ENCODE measurements at regions not wholly inside any gene's neighbourhood (a gene's known extent, or its start where the extent isn't known, plus 50 kb on each side); places are given as distances from the start of the nearest gene placed in this dataset.

DNA sequence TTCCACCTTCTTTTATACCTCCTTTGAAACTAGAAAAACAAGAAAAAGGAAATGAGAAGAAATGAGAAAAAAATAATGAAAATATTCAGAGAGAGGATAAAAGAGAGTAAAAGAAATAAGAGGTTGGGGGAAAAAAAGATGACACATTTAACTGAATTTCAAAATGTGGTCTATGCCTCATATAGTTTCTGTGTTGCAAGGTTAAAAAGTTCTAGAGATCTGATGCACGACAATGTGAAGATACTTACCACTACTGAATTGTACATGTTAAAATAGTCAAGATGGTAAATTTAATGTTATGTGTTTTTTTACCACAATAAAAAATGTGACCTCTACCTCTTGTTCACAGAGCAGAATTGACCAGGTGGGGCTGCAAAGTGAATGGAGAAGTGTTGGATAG is 314.8 kb upstream of the OR4E1 start (continued):
- TF ChIP-seq, protein P1, sequence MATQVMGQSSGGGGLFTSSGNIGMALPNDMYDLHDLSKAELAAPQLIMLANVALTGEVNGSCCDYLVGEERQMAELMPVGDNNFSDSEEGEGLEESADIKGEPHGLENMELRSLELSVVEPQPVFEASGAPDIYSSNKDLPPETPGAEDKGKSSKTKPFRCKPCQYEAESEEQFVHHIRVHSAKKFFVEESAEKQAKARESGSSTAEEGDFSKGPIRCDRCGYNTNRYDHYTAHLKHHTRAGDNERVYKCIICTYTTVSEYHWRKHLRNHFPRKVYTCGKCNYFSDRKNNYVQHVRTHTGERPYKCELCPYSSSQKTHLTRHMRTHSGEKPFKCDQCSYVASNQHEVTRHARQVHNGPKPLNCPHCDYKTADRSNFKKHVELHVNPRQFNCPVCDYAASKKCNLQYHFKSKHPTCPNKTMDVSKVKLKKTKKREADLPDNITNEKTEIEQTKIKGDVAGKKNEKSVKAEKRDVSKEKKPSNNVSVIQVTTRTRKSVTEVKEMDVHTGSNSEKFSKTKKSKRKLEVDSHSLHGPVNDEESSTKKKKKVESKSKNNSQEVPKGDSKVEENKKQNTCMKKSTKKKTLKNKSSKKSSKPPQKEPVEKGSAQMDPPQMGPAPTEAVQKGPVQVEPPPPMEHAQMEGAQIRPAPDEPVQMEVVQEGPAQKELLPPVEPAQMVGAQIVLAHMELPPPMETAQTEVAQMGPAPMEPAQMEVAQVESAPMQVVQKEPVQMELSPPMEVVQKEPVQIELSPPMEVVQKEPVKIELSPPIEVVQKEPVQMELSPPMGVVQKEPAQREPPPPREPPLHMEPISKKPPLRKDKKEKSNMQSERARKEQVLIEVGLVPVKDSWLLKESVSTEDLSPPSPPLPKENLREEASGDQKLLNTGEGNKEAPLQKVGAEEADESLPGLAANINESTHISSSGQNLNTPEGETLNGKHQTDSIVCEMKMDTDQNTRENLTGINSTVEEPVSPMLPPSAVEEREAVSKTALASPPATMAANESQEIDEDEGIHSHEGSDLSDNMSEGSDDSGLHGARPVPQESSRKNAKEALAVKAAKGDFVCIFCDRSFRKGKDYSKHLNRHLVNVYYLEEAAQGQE (IDR thresholded peaks at IDR 0.05; ENCODE audit: low read depth, low read length): no peak
- TF ChIP-seq NBN (IDR thresholded peaks at IDR 0.05) (no peak), NR2C1 (IDR thresholded peaks at IDR 0.05) (no peak), ZZZ3 (IDR thresholded peaks at IDR 0.05; ENCODE audit: control insufficient read depth, insufficient read length, low read depth) (no peak)
- TF ChIP-seq, protein P2, sequence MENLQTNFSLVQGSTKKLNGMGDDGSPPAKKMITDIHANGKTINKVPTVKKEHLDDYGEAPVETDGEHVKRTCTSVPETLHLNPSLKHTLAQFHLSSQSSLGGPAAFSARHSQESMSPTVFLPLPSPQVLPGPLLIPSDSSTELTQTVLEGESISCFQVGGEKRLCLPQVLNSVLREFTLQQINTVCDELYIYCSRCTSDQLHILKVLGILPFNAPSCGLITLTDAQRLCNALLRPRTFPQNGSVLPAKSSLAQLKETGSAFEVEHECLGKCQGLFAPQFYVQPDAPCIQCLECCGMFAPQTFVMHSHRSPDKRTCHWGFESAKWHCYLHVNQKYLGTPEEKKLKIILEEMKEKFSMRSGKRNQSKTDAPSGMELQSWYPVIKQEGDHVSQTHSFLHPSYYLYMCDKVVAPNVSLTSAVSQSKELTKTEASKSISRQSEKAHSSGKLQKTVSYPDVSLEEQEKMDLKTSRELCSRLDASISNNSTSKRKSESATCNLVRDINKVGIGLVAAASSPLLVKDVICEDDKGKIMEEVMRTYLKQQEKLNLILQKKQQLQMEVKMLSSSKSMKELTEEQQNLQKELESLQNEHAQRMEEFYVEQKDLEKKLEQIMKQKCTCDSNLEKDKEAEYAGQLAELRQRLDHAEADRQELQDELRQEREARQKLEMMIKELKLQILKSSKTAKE (IDR thresholded peaks at IDR 0.05; ENCODE audit: low read depth, poor library complexity, severe bottlenecking): no peak
- TF ChIP-seq, protein P3, sequence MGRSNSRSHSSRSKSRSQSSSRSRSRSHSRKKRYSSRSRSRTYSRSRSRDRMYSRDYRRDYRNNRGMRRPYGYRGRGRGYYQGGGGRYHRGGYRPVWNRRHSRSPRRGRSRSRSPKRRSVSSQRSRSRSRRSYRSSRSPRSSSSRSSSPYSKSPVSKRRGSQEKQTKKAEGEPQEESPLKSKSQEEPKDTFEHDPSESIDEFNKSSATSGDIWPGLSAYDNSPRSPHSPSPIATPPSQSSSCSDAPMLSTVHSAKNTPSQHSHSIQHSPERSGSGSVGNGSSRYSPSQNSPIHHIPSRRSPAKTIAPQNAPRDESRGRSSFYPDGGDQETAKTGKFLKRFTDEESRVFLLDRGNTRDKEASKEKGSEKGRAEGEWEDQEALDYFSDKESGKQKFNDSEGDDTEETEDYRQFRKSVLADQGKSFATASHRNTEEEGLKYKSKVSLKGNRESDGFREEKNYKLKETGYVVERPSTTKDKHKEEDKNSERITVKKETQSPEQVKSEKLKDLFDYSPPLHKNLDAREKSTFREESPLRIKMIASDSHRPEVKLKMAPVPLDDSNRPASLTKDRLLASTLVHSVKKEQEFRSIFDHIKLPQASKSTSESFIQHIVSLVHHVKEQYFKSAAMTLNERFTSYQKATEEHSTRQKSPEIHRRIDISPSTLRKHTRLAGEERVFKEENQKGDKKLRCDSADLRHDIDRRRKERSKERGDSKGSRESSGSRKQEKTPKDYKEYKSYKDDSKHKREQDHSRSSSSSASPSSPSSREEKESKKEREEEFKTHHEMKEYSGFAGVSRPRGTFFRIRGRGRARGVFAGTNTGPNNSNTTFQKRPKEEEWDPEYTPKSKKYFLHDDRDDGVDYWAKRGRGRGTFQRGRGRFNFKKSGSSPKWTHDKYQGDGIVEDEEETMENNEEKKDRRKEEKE (IDR thresholded peaks at IDR 0.05): no peak
